Stimulated activated CD4-positive, alpha-beta T cell treated with anti-CD3 and anti-CD28 coated beads, Interleukin-15, amount 100 ng/mL, for 48 hours (primary cell): ENCODE measurements at regions not wholly inside any gene's neighbourhood (a gene's known extent, or its start where the extent isn't known, plus 50 kb on each side); places are given as distances from the start of the nearest gene placed in this dataset.

Experiments
- DNase-seq, 2 donors: peaks; one replicate each; pipeline ENCODE4 v3.0.0-alpha.2; 2020; ENCODE audit warnings: low read depth in 2 of 2

DNA sequence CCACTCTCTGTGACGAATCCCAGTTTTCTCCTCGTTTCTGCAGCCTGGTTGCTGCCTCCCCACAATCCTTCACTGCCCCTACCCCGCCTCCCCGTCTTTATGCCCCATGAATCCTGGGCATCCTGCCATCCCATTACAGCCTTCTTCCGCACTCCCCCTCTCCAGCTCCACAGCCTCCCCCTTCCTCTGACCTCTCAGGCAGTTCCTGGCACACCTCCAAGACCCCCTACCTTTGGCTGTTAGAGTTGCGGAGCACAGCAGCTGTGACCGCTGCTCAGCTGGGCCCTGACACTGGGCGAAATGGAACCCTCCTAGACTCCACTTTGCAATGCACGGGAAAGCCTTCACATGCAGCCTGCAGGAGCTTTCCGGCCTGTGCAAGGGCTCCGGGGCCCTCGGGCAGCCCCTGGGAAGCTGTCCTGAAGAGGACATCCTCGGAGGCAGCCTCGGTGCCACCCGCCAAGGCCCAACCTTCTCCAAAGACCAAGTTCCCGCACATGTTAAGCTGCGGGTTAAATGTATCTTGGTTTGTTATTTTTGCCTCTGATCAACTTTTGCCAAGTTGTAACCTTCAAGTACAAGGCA, 400.7 kb upstream of the MKI67 start:
- no peak for DNase-seq

GRCh38 chr10:128527711-128528110, 401.5 kb upstream of the MKI67 start:
- DNase-seq, result no peak

DNA sequence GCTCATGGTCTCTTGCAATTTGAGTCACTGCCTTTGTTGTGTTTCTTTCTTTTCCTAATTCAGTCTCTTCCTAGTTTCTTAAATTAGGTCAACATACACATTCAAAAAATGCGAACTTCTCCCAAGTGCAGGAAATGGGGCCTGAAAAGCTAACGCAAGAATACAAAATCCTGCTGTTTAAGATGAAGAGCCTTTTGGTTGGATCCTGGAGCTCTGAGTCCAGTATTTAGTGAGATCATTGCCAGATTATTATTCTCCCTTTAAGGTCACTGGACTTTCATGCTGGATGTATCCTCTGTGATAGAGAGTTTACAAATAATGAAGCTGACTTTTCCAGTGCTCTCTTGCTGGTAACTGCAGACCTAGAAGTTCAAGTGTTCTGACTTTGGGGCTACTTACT, 401.9 kb upstream of the MKI67 start:
- DNase-seq, result no peak

DNA sequence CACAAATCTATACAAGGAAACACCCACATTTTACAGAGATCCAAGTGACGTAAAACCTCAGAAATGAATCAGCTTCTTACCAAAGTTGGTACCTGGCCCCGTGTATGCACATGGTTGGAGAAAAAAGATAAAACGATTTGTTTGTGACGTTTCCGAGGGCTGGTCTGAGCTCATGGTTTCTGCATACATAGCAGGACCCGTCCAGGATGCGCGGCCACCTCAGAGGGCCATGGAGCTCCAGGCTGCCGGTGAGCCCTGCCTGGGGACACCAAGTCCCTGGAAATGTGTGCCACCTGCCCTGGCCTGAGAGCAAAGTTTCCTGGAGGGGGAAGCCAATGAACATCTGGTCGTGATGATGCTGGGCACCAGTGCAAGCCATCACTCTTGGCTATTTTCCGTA, 402.6 kb upstream of the MKI67 start:
- DNase-seq, result no peak

- no peak for DNase-seq
These were observed 403.0 kb upstream of the MKI67 start for GRCh38 chr10:128529225-128529624.

- no peak for DNase-seq
These were observed 404.1 kb upstream of the MKI67 start for GRCh38 chr10:128530301-128530700.

- DNase-seq, result no peak
These were observed 404.7 kb upstream of the MKI67 start for GRCh38 chr10:128530946-128531345.

GRCh38 chr10:128534686-128535085, 408.5 kb upstream of the MKI67 start:
- DNase-seq, result no peak

DNA sequence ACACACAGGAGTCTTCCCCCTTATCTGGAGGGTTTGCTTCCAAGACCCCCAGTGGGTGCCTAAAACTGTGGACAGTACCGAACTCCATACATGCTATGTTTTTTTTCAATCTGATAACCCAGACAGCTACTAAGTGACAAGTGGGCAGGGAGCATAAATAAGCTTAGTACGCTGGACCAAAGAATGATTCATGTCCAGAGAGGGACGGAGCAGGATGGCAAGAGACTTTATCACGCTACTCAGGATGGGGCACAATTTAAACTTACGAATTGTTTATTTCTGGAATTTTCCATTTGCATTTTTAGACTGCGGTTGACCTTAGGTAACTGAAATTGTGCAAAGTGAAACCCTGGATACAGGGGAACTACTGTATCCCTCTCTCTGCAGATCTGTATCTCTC, 410.0 kb upstream of the MKI67 start:
- DNase-seq, result no peak

DNA sequence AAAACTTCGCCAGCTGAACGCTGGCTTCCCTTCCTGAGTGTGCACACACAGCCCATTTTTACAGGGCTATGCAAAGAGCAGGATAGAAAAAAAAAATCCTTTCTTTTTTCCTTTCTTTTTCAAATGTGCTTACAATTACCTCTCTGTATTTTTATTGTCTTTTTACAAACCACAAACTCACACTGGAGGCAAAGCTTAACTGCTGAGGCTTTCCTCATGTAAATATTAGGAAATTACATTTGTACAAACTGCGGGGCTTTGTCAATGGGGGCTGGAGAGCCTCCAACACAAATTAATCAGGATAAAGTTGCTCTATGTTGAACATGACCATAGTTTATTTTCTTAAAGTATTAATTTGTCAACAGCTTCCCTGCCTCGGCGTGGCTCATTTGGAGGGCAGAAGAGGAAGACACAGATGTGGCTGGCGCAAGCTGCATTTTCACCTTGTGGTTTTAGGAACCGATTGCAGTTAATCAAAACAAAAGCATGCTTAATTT, 411.7 kb upstream of the MKI67 start:
- DNase-seq, result no peak

- no peak for DNase-seq
These were observed 412.4 kb upstream of the MKI67 start for GRCh38 chr10:128538671-128539070.

DNA sequence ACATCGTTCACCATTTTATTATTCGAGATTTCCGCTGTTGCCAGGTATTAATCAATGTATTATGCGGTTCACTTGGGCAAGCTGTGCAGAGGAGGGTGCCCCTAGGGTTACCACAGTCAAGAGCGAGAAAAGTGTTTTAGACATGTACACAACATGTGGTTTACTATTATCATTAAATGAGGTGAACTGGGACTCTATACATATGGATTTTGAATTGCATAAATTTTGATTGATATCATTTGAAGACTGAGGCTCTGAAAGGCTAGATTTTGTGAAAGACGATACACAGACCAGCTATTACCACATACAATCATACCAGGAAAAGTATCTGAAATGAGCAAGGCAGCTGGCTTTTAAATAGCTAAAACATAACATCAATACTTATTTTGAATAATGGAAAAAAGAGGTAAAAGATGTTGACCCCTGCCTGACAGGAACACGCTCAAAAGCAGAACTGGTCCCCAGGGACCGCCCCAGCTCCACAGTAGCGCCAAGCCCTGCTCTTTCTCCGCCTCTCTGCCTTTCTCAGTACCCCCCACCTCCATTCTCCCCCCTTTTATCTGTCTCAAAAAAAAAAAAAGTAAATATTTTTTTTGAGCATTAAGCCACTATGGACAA, 413.4 kb upstream of the MKI67 start:
- no peak for DNase-seq

DNA sequence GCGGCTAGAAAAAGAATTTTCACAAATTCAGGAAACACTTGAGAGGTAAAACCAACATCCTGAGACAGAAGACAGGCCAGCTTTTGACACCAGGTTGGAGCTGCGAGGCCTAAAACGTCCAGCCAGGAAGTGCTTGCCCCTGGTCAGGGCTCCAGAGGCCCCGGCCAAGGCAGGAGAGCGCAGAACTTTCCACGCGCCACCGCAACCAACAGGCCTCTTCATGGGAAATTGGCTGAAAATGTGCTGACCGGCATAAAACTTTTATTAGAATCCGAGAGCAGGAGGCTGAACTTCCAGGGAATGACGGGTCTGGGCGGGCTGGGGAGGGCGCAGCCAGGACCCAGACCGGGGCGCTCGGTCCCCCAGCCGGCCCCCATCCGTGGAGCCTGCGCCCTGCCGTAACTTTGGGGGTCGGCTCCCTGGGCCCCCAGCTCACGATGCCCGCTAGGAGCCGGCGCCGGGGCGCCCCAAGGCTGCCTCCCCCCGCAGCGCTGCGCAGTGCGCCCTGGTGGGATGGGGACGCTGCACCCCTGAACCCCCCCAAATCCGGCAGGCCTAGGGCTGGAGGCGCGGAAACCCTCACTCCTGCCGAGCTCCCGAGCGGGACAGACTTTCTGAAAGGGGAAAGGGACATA, 414.0 kb upstream of the MKI67 start:
- no peak for DNase-seq

DNA sequence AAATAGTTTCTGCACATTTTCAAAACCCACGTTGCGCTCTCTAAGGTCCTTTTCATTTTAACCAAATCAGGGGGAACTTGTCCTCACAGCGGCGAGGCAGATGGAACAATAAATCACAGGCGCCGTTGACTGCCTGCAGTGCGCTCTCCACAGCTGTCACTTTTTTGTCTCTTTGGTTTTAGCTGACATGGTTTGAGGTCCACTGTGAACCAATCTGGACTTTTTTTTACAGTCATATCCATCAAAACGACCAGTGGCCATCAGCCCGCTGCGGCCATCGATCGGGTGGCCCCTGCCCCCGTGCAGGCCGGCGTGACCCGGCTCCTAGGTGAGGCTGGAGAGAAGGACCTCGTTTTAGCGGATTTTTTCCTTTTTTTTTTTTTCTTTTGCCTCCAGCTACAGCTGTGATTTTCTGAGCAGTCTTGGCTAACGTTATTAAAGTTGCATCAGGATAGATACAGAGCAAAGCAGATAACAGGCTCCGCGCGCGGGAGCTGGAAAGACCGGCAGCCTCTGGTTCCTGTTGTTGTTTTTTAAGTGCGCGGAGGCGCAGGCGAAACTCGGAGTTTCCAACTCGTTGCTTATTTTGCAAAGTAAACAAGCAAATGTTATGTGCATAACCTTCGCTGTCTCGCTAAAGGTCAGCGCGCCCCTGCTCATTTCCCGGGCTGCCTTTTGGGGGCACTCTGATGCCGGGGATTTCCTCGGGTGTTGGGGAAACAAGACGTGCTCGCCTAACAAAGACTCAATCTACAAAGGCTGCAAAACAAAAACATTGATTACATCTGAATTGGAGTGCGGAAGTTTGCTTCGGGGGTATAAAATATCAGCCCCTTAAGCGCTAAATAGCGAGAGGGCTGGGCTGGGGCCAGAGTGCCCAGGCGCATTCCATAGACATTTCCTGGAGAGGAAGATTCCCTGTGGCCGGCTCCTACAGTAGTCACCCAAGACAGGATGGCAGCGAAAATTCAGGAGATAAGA, 414.8 kb upstream of the MKI67 start:
- no peak for DNase-seq

DNA sequence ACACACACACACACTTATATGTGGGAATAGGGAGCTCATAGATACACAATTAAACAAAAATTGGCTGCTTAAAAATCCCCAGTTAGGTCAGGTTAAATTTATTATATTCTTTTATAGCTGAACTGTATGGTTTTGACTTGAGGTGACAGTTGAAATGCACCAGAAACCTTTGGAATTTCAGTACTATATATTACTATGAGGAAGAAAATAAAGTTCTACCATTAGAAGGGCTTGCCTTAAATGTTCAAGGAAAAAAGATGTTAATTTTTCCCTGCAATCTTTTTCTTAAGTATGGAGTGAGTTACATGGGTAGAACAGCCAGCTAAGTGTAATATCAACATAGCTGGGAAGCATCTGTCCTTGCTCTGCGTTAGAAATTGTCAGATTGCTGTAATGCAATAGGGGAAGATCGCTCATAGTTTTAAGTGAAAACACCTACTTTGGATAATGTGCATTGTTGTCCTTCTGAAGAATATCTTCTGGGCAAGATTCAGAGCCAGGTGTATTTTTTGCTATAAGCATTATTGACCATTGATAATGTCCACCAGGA, 415.8 kb upstream of the MKI67 start:
- no peak for DNase-seq

GRCh38 chr10:128542659-128543058, 416.4 kb upstream of the MKI67 start:
- no peak for DNase-seq

GRCh38 chr10:128543151-128543550, 416.9 kb upstream of the MKI67 start:
- no peak for DNase-seq

GRCh38 chr10:128545216-128545615, 419.0 kb upstream of the MKI67 start:
- DNase-seq, result no peak

- DNase-seq, result no peak
These were observed 420.5 kb upstream of the MKI67 start for GRCh38 chr10:128546651-128547165.

- no peak for DNase-seq
These were observed 422.9 kb upstream of the MKI67 start for GRCh38 chr10:128549101-128549608.

GRCh38 chr10:128550045-128550444, 423.8 kb upstream of the MKI67 start:
- DNase-seq, result no peak
